ENCODE measurements at regions not wholly inside any gene's neighbourhood (a gene's known extent, or its start where the extent isn't known, plus 50 kb on each side); places are given as distances from the start of the nearest gene placed in this dataset.

GRCh38 chr4:30160140-30160539, 560.0 kb upstream of the PCDH7 start:
- TF ChIP-seq CTCF (IDR thresholded peaks at IDR 0.05; ENCODE audit: poor library complexity) (no peak), EZH2 (IDR thresholded peaks at IDR 0.05; ENCODE audit: borderline replicate concordance) (no peak)

All from hepatocyte (in vitro differentiated cells).